ENCODE measurements at regions not wholly inside any gene's neighbourhood (a gene's known extent, or its start where the extent isn't known, plus 50 kb on each side); places are given as distances from the start of the nearest gene placed in this dataset.

DNA sequence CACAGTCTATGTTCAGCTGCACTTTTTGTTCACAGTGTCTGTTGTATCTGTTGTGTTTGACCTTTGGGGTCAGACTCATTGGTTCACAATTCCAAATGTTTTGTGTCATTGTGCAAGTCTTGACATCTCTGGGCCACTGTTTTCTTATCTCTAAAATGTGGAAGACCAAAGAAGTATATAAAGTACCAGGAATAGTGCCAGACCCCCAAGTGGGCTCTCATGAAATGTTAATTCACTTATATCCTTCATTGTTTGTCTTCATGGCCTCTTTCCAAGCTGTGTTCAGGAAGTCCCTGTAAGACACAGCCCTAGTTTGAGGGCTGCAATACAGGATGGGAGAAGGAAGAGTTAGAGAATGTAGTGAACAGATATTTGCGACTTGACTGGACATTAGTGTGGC lies 468.3 kb upstream of the BOD1L1 start:
- DNase-seq (ENCODE audit: low read depth in 2 of 2): no peak

DNA sequence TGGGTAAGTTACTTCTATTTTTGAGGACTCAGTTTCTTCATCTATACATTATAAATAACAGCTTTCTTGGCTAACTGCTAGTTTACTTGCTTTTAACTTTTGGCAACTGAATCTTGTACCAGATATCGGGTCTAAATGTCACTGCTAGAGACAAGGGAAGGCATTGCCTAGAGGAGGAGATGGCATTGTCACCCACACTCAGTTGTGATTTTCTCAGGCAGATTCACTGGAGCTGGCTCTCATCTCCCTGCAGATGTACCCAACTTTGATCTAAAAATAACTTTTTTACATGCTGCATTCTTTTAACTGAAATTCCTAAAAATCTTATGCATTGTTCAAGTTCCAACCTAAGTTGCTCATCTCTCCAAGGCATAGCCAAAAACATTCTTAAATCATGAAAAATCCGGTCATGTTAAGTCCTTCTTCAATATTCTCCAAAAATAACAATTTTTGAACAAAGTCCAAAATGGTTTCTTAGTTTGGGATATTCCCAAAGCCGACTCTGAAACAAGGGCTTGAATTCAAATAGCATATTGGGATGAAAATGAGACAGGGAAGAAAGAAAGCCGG lies 469.0 kb upstream of the BOD1L1 start:
- no peak for DNase-seq (ENCODE audit: low read depth in 2 of 2)

DNA sequence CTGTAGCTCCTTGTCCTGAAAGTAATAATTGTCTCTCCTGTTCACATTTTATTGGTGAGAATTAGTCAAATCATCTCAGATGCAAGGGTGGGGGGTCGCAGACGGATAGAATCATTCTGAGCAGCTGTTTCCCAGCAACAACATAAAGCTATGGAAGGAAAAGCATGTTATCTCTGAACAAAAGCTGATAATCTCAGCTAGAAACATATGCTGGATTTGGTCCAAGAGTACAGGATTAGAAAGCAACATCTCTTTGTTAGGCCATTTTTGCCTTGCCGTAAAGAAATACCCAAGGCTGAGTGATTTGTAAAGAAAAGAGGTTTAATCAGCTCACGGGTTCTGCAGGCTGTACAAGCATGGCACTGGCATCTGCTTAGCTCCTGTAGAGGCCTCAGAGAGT lies 472.8 kb upstream of the BOD1L1 start:
- no peak for DNase-seq (ENCODE audit: low read depth in 2 of 2)

- no peak for DNase-seq (ENCODE audit: low read depth in 2 of 2)
Observed at GRCh38 chr4:14110407-14110806, 482.9 kb upstream of the BOD1L1 start.

- no peak for DNase-seq (ENCODE audit: low read depth in 2 of 2)
Observed at GRCh38 chr4:14111730-14112181, 484.2 kb upstream of the BOD1L1 start.

GRCh38 chr4:14115106-14115505 lies 487.6 kb upstream of the BOD1L1 start:
- DNase-seq (ENCODE audit: low read depth in 2 of 2): no peak

GRCh38 chr4:14117575-14118238 lies 490.2 kb upstream of the BOD1L1 start:
- DNase-seq (ENCODE audit: low read depth in 2 of 2): no peak

DNA sequence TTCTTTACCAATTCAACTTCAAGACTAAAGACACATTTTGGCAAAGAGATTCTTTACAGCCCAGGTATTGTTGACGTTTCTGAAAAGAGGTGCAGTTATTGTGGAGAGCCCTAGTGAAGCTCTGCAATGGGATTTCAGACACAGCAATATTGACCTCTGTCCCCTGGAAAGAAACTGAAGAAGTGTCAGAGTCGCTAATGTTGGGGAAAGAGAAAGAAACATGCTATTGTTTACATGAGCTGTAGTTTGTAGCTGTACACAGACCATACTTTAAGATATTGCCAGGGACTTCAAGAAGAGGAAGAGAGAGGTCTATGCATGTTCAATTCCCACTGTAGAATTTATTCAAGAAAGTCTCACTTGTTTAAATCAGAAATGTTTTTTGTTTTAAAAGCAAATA lies 497.3 kb upstream of the BOD1L1 start:
- DNase-seq (ENCODE audit: low read depth in 2 of 2): no peak

- DNase-seq (ENCODE audit: low read depth in 2 of 2): no peak
Observed at GRCh38 chr4:14125375-14126129, 498.0 kb upstream of the BOD1L1 start.

DNA sequence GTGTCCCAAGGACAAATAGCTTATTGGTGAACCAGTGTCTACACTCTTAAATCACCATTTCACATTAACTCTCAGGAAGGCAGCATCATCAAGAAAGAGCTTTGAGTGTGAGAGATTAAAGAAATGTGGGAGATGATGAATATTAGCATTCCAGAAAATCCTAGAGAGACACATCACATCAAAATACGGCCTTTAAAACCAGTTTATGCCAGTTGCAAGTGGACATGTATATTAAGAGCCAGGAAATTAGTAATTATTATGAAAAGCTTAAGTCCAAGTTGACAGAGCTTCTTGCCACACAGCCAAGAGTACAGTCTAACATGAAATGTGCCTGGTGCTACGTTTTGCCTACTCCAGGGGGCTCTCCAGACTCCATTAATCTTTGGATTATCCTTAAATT lies 503.0 kb upstream of the BOD1L1 start:
- DNase-seq (ENCODE audit: low read depth in 2 of 2): no peak

GRCh38 chr4:14131335-14131734 lies 503.8 kb upstream of the BOD1L1 start:
- DNase-seq (ENCODE audit: low read depth in 2 of 2): no peak

- no peak for DNase-seq (ENCODE audit: low read depth in 2 of 2)
Observed at GRCh38 chr4:14132301-14132700, 504.8 kb upstream of the BOD1L1 start.

- DNase-seq (ENCODE audit: low read depth in 2 of 2): no peak
Observed at GRCh38 chr4:14138106-14138505, 510.6 kb upstream of the BOD1L1 start.

DNA sequence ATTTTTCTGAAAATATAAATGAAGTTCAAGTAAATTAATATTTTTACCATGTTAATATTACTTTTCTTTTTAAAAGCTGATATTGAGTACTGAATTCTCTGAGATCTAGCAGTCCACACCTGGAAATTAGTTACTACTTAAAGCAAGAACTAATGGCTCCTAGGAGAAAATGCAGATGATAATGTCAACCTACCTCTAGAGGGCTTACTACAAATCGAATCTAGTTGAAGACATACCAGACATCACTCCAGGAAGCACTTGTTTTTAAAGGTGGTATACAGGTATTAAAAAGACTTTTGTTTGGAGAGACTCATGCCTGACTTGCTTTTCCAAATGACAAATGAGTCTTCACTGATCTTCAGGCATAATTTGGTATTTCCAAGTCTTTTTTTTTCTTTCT lies 516.4 kb upstream of the BOD1L1 start:
- DNase-seq (ENCODE audit: low read depth in 2 of 2): no peak

GRCh38 chr4:14149176-14150053 lies 521.9 kb upstream of the BOD1L1 start:
- DNase-seq (ENCODE audit: low read depth in 2 of 2): no peak

DNA sequence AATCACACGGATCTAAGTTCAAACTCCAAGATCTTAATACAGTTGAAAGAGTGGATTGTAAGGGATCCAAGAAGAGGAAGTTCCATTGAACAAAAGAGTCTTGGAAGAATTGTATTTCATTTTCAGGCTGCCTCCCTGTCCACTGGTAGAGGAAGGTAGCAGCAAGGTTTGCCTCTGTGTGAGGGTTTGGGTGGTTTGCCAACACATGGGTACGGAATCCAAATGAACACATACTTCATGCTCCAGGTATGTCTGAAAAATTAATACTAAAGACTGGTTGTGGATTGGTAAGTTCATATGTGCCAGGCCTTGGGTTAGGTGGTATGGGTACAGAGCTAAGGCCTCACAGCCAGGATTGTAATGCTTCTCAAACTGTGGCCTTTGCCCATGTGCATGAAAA lies 523.6 kb upstream of the BOD1L1 start:
- DNase-seq (ENCODE audit: low read depth in 2 of 2): no peak

- DNase-seq (ENCODE audit: low read depth in 2 of 2): no peak
Observed at GRCh38 chr4:14152834-14153519, 525.5 kb upstream of the BOD1L1 start.

DNA sequence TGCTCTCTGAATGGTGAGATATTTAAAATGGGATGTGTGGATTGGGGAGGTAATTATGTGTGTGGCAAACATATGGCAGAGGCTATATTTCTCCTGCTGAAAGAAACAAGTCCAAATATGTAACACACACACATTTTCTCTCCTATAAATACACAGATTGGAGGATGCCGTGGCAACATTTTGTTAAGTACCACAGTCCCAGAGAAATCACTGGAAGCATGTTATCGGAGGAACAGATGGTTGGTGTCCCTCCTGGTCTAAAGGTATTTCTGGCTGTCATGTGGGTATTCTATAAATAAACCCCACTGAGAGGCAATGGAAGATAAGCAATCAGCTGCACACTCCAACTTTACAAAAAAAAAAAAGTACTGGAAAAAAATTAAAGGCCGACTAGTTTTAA lies 528.3 kb upstream of the BOD1L1 start:
- no peak for DNase-seq (ENCODE audit: low read depth in 2 of 2)

- no peak for DNase-seq (ENCODE audit: low read depth in 2 of 2)
Observed at GRCh38 chr4:14157262-14157661, 529.7 kb upstream of the BOD1L1 start.

DNA sequence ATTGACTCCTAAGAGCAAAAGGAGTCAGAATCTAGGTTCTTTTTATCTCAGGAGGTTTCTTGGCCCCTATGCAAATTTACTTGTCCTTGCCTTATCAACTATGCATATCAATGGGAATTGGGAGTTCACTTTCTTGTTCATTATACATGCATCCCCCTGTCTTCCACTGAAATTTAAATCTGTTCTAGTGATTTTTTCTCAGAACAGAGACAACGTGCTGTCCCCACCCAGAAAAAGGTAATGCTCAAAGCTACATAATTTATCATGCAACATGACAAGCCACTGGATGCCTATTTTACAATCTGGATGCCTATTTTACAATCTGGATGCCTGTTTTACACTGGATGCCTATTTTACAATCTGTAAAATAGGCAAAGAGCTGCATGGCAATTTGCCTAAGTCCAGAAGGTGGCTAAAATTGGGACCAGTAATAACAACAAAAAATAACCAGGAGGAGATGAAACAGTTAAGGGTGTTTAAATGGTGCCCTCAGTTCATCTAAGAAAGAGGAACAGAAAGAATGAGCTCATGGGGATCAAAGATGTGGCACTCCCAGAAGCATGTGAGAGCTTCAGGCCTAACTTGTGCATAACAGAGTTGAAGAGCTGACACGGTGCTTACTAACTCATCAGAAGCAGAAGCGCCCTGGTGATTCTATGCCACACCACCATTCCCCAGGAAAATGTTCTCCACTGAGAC lies 537.8 kb upstream of the BOD1L1 start:
- no peak for DNase-seq (ENCODE audit: low read depth in 2 of 2)
